HG03469 (cell line): ENCODE measurements at regions not wholly inside any gene's neighbourhood (a gene's known extent, or its start where the extent isn't known, plus 50 kb on each side); places are given as distances from the start of the nearest gene placed in this dataset.

Experiments
- ATAC-seq: cut with Tn5 transposase; IDR thresholded peaks from one replicate; pipeline ENCODE4 v1.9.1; 2021; ENCODE audit warnings: mild to moderate bottlenecking, moderate library complexity, moderate number of reproducible peaks; ENCODE audit not compliant: unreplicated experiment

GRCh38 chr14:66099931-66100330 is 386.2 kb upstream of the CCDC196 start:
- peak; percentile 88 for ATAC-seq

DNA sequence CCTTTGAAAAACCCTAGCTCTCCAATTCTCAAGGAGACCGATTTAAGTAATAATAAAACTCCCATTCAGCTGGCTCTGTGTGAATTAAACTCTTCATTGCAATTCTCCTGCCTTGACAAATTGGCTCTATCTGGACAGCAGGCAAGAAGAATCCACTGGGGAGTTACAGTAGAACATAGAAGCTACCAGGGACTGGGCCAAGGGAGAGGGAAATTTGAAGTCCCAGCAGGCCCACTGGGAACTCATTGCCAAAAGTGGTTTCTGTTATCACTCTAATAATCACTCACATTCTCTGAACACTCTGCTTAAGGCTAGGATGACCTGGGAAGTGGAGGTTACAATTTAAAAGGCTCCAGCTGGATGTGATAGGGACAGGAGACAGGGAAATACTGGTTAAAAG is 384.5 kb upstream of the CCDC196 start:
- no peak for ATAC-seq

- no peak for ATAC-seq
These were observed 381.7 kb upstream of the CCDC196 start for GRCh38 chr14:66104486-66104885.

DNA sequence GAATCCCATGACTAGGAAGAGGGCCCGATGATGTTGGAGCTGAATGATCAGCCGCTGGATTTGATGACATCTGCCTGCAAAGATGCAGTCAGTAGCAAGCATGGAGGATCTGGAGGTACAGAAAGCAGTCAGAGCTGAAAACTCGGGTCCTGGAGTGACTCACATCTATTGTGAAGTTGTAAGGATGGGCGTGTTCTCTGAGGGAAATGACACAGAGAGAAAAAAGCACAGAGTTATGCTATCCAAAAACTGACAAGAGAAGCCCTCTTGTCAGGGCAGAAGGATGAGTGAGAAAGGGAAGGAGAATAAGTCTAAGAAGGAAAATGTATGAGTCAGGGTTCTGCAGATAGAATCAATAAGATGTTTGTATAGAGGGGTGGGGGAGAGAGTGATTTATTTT is 380.4 kb upstream of the CCDC196 start:
- no peak for ATAC-seq

GRCh38 chr14:66109426-66109825 is 376.7 kb upstream of the CCDC196 start:
- ATAC-seq = no peak

DNA sequence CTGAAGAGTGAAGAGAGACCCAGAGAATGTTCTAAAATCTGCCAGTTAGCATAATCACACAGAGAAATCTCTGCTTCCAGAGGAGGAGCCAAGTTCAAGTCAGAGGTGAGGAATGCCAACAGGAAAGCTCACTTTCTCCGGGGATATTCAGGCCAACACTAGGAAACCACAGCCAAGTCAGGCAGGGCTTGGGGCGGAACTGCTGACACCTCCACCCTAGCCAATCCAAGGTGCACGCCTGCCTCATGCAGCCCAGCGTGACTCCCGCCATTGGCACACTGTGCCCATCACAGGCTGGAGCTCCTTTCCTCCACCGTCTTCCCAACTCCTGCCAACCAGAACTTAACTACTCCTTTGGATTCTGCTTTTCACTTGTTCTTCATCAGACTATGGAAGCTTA is 374.3 kb upstream of the CCDC196 start:
- no peak for ATAC-seq

DNA sequence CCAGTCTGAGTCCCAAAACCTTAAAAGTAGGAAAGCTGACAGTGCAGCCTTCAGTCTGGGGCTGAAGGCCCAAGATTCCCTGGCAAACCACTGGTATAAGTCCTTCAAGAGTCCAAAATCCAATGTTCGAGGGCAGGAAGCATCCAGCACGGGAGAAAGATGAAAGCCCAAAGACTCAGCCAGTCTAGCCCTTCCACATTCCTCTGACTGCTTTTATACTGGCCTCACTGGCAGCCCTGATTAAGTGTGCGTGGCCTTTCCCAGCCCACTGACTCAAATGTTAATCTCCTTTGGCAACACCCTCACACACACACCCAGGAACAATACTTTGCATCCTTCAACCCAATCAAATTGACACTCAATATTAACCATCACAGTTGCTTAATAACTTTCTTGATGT is 372.1 kb upstream of the CCDC196 start:
- no peak for ATAC-seq

DNA sequence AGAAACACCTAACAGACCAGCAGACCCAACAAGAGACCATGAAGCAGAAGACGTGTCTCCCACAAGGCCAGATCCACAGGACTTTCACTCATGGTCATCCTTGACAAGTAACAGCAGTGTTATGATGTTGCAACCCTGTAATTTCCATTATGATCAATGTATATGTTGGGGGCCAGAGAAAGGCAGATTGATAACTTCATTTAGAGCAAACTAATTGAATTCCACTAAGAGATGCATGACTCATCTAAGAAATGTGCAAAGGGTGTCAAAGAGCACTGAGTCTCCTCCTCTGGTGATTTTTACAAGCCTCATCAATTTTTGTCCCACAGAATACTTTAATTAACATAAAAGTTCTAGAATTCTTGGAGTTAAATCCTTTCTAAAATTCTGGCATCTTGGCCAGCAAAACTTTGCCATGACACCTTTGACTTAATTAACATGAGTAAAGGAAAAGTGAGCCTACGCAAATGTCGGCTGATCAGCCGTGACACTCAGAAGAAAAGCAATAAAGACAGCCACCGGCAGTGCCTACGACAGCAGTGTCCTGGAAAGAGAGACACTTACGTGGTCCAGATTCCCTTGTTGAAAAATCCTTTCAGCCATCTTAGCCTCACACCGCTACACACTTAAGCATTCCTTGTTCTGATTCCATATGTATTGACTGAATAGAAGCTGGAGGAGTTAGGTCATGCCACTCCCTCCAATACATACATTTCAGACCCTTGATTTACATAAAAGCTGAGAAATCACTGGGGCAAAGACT is 370.2 kb upstream of the CCDC196 start:
- no peak for ATAC-seq

GRCh38 chr14:66116732-66117131 is 369.4 kb upstream of the CCDC196 start:
- no peak for ATAC-seq

GRCh38 chr14:66117600-66117999 is 368.6 kb upstream of the CCDC196 start:
- no peak for ATAC-seq

DNA sequence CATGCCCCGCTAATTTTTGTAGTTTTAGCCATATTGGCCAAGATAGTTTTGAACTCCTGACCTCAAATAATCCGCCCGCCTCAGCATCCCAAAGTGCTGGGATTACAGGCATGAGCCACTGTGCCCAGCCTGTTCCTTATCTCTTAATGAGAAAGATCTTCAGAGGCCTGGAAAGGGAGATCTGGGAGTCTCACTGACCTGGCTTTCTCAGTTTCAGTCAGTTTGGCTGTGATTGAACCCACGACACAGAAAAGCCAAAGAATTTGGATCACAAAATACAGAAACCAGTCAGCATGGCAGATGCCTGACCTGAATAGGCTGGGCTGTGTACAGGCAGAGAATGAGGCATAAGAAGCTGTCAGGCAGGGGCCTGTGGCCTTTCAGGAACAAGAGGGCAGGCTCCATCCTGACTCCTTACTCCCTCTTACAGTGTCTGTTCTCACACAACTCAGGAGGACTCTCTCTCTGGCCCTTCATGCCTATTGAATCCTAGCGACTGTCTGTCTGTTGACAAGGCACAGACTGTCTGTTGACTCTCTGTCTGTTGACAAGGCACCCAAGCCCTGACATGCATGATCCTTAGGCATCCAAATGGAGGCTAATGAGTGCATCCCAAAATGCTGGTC is 366.5 kb upstream of the CCDC196 start:
- no peak for ATAC-seq

DNA sequence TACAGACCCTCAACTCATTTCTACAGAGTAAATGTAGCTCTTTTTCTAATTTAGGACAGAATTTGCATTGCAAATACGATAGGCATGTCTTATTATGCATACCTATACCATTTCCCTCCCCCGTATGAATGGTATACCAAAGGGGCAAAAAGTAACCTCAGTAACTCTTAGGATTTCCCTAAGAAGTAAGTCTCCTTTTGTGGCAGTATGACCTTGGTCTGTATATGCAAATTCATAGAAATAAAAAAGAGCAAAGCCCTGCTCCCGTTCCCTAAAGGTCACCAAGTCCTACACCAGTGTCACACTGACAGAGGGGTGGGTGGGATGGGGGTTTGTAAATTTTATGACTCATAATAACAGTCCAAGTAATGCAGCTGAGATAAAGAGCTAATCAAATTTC is 365.8 kb upstream of the CCDC196 start:
- ATAC-seq = no peak

DNA sequence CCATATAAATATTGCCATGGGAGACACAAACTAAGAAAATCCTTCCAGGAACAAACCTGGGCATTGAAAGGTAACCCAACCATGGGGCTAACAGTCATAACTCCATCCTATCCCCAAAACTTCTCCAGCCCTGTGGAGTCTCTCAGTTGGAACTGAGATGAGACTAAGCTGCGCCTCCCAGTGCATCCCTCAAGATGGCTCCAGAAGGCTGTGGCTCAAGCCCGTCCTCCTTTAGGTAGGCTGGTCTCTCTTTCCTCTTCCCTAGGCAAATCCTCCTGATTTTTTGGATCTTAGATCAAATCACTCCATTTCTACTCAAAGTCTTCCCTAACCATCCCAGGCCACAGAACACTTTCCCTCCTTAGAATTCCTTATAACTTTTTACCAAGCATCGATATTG is 364.3 kb upstream of the CCDC196 start:
- ATAC-seq = no peak

GRCh38 chr14:66129224-66129623 is 356.9 kb upstream of the CCDC196 start:
- no peak for ATAC-seq

- no peak for ATAC-seq
These were observed 355.1 kb upstream of the CCDC196 start for GRCh38 chr14:66131111-66131510.

- no peak for ATAC-seq
These were observed 352.5 kb upstream of the CCDC196 start for GRCh38 chr14:66133666-66134065.

GRCh38 chr14:66135831-66136230 is 350.3 kb upstream of the CCDC196 start:
- ATAC-seq = no peak

DNA sequence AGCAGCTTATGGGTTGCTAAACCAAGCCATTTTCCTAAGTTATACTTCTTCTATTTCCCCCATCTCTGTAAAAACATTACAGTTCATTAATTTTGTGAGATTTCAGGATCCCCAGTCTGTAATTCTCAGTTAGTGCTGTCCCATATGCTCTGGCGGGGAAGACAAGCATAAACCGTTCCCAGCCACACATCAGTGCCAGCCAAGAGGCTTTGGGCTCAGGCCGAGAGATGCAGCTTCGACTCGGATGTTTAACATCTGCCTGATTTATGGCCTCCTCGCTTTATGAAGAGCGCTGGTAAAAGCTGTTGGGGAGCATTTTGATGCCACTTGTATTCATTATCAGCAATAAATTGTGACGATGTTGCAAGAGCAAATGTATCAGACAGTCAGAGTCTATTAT is 349.1 kb upstream of the CCDC196 start:
- ATAC-seq = no peak

DNA sequence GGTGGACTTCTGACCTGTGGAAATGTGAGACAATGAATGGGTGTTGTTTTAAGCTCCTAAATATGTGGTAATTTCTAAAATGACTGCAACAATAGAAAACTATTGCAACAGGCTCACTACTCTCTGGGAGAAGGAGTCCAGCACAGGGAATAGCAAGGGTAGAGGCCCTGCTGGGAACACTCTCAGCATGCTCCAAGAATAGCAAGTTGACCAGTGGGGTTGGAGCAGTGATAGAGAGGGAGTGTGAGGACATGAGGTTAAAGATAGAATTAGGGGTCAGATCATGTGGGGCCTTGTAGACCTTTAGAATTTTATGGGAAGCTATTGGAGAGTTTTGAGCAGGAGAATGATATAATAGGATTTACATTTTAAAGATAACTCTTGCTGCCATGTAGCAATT is 346.7 kb upstream of the CCDC196 start:
- no peak for ATAC-seq

- ATAC-seq = peak; percentile 69
These were observed 345.8 kb upstream of the CCDC196 start for GRCh38 chr14:66140213-66140918.

DNA sequence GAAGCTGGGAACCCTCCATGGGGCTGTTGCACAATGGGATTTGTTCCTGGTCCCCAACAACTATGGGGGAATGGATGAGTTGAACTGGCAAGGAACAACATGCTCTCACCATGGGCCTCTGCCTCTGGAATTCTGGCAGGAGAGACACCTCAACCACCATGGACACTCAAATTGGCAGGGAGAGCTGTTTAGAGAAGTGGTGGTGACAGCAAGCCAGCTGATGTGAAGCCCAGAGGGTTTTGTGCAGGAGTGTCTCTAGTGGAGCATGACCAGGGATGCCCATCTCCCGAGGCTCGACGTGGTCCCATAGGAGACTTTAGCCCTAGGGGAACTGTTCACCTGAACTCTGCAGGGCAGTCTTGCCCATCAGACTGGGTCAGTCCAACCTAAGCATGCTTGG is 345.2 kb upstream of the CCDC196 start:
- ATAC-seq = no peak

- no peak for ATAC-seq
These were observed 344.4 kb upstream of the CCDC196 start for GRCh38 chr14:66141733-66142132.
